T-helper 17 cell (primary cell): ENCODE measurements at regions not wholly inside any gene's neighbourhood (a gene's known extent, or its start where the extent isn't known, plus 50 kb on each side); places are given as distances from the start of the nearest gene placed in this dataset.

Experiments used
- ATAC-seq: fragments of 150-1000 bp; cut with Tn5 transposase; 2 replicates; pipeline ENCODE4 v1.10.0; 2021; ENCODE audit warnings: mild to moderate bottlenecking, moderate library complexity
- DNase-seq, 3 donors: peaks; one replicate each; pipeline versions ENCODE4 v3.0.0 to v3.0.0-alpha.2; 2020 to 2021
- H3K9me3 ChIP-seq: one replicate; pipeline ENCODE4 v1.7.0; 2013; ENCODE audit warnings: low read length, mild to moderate bottlenecking; ENCODE audit not compliant: control insufficient read depth, poor library complexity, severe bottlenecking
- H3K27ac Mint-ChIP-seq: one replicate; pipeline ENCODE4 v1.8.0; 2022; ENCODE audit warnings: mild to moderate bottlenecking, moderate library complexity, mixed read lengths
- H3K27me3 Mint-ChIP-seq: one replicate; pipeline ENCODE4 v1.8.0; 2022; ENCODE audit warnings: mixed read lengths
- H3K36me3 Mint-ChIP-seq: one replicate; pipeline ENCODE4 v1.8.0; 2022; ENCODE audit warnings: low read depth, mixed read lengths
- H3K4me1 Mint-ChIP-seq: one replicate; pipeline ENCODE4 v1.8.0; 2022; ENCODE audit warnings: mild to moderate bottlenecking, mixed read lengths
- H3K4me3 Mint-ChIP-seq: one replicate; pipeline ENCODE4 v1.8.0; 2022; ENCODE audit warnings: mild to moderate bottlenecking, moderate library complexity, mixed read lengths

- H3K9me3 ChIP-seq, result no peaks in the 10 kb centered on the region
- H3K27ac Mint-ChIP-seq, result no peak overlapping the region
- no peak for DNase-seq
- no peak overlapping the region for H3K4me3 Mint-ChIP-seq
- no peak for ATAC-seq
- H3K27me3 Mint-ChIP-seq, result peaks cover 3% of the 10 kb centered on the region
- peaks cover 2% of the 10 kb centered on the region for H3K36me3 Mint-ChIP-seq
- H3K4me1 Mint-ChIP-seq, result peaks cover 4% of the 10 kb centered on the region
Measured at GRCh38 chr2:157995117-157995516, 106.6 kb upstream of the UPP2 start.

- H3K9me3 ChIP-seq, result no peaks in the 10 kb centered on the region
- Mint-ChIP-seq H3K4me1 (peaks cover 5% of the 10 kb centered on the region), H3K4me3 (no peak overlapping the region), H3K27ac (no peak overlapping the region), H3K36me3 (peaks cover 5% of the 10 kb centered on the region), H3K27me3 (peaks cover 16% of the 10 kb centered on the region)
- ATAC-seq, result no peak
- DNase-seq, result no peak
Measured at GRCh38 chr2:157991932-157992331, 109.7 kb upstream of the UPP2 start.

GRCh38 chr2:157990173-157990572 lies 111.5 kb upstream of the UPP2 start:
- Mint-ChIP-seq H3K4me1 (peaks cover 5% of the 10 kb centered on the region), H3K27ac (no peak overlapping the region), H3K36me3 (peaks cover 8% of the 10 kb centered on the region), H3K27me3 (peaks cover 17% of the 10 kb centered on the region), H3K4me3 (no peak overlapping the region)
- H3K9me3 ChIP-seq, result no peaks in the 10 kb centered on the region
- DNase-seq, result no peak
- no peak for ATAC-seq

- Mint-ChIP-seq H3K36me3 (peaks cover 8% of the 10 kb centered on the region), H3K27me3 (peaks cover 21% of the 10 kb centered on the region), H3K4me3 (no peak overlapping the region), H3K27ac (no peak overlapping the region), H3K4me1 (peaks cover 5% of the 10 kb centered on the region)
- DNase-seq (no peak), ATAC-seq (no peak)
- H3K9me3 ChIP-seq, result no peaks in the 10 kb centered on the region
Measured at GRCh38 chr2:157989227-157989626, 112.4 kb upstream of the UPP2 start.

GRCh38 chr2:157986761-157987160 lies 110.6 kb upstream of the ACVR1 start:
- Mint-ChIP-seq H3K27ac (no peak overlapping the region), H3K36me3 (peaks cover 10% of the 10 kb centered on the region), H3K4me3 (no peak overlapping the region), H3K27me3 (peaks cover 21% of the 10 kb centered on the region), H3K4me1 (peaks cover 5% of the 10 kb centered on the region)
- ATAC-seq, result no peak
- H3K9me3 ChIP-seq, result no peaks in the 10 kb centered on the region
- DNase-seq, result no peak

GRCh38 chr2:157984866-157985265 lies 108.7 kb upstream of the ACVR1 start:
- no peaks in the 10 kb centered on the region for H3K4me1 Mint-ChIP-seq
- no peaks in the 10 kb centered on the region for H3K9me3 ChIP-seq
- H3K27ac Mint-ChIP-seq, result no peak overlapping the region
- peaks cover 9% of the 10 kb centered on the region for H3K36me3 Mint-ChIP-seq
- no peak for ATAC-seq
- no peak overlapping the region for H3K4me3 Mint-ChIP-seq
- no peak for DNase-seq
- H3K27me3 Mint-ChIP-seq, result peaks cover 16% of the 10 kb centered on the region

DNA sequence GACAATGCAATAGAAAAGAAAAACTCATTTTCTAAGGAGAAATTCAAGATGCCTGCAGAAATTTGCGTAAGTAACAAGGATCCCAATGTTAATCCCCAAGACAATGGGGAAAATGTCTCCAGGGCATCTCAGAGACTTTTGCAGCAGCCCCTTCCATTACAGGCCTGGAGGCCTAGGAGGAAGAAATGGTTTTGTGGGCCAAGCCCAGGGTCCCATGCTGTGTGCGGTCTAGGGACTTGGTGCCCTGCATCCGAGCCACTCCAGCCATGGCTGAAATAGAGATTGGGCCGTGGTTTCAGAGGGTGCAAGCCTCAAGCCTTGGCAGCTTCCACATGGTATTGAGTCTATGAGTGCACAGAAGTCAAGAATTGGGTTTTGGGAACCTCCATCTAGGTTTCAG lies 103.9 kb upstream of the ACVR1 start:
- Mint-ChIP-seq H3K27me3 (peaks cover 3% of the 10 kb centered on the region), H3K4me3 (no peak overlapping the region)
- no peak for ATAC-seq

DNA sequence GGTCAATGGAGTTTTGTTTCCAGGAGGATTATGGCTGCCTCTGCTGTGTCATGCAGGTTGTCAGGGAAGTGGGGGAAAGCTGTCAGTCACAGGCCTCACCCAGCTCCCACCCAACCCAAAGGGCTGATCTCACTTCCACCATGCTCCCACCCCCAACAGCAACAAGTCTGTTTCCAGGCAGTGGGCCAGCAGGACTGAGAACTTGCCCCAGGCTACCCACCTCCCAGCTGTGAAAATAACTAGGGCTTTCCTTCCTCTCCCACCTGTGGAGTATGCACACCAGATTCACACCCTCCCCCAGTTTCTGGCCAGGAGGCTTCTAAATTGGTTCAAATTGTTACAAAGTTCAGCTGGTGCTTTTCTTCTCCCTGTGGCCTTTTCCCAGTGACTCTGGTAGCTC lies 95.6 kb upstream of the ACVR1 start:
- H3K27ac Mint-ChIP-seq, result no peak overlapping the region
- DNase-seq (no peak), ATAC-seq (no peak)
- H3K9me3 ChIP-seq, result no peaks in the 10 kb centered on the region
- no peaks in the 10 kb centered on the region for H3K4me1 Mint-ChIP-seq
- H3K4me3 Mint-ChIP-seq, result no peak overlapping the region
- H3K27me3 Mint-ChIP-seq, result no peaks in the 10 kb centered on the region
- H3K36me3 Mint-ChIP-seq, result no peaks in the 10 kb centered on the region

More for the DNA sequence above, 103.9 kb upstream of the ACVR1 start:
- H3K9me3 ChIP-seq, result no peaks in the 10 kb centered on the region
- peaks cover 3% of the 10 kb centered on the region for H3K36me3 Mint-ChIP-seq
- no peak overlapping the region for H3K27ac Mint-ChIP-seq
- DNase-seq, result no peak
- no peaks in the 10 kb centered on the region for H3K4me1 Mint-ChIP-seq

DNA sequence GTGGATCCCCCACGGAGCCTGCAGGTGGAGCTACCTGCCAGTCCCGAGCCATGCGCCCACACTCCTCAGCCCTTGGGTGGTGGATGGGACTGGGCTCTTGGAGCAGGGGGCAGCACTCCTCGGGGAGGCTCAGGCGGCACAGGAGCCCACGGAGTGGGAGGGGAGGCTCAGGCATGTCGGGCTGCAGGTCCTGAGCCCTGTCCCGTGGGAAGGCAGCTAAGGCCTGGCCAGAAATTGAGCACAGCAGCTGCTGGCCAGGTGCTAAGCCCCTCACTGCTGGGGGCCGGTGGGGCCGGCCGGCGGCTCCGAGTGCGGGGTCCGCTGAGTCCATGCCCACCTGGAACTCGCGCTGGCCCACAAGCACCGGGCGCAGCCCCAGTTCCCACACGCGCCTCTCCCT lies 91.7 kb upstream of the ACVR1 start:
- no peak overlapping the region for H3K27ac Mint-ChIP-seq
- ATAC-seq, result no peak
- no peak overlapping the region for H3K4me3 Mint-ChIP-seq

GRCh38 chr2:157959249-157959648 lies 83.1 kb upstream of the ACVR1 start:
- no peaks in the 10 kb centered on the region for H3K36me3 Mint-ChIP-seq
- H3K4me3 Mint-ChIP-seq, result no peak overlapping the region
- H3K27me3 Mint-ChIP-seq, result no peaks in the 10 kb centered on the region
- DNase-seq, result no peak
- no peak for ATAC-seq
- no peak overlapping the region for H3K27ac Mint-ChIP-seq
- peaks cover 4% of the 10 kb centered on the region for H3K9me3 ChIP-seq
- H3K4me1 Mint-ChIP-seq, result no peaks in the 10 kb centered on the region

More for the DNA sequence above, 91.7 kb upstream of the ACVR1 start:
- no peaks in the 10 kb centered on the region for H3K27me3 Mint-ChIP-seq
- H3K4me1 Mint-ChIP-seq, result no peaks in the 10 kb centered on the region
- H3K9me3 ChIP-seq, result no peaks in the 10 kb centered on the region
- no peaks in the 10 kb centered on the region for H3K36me3 Mint-ChIP-seq
- no peak for DNase-seq

- H3K27ac Mint-ChIP-seq, result no peak overlapping the region
- H3K4me3 Mint-ChIP-seq, result no peak overlapping the region
- H3K9me3 ChIP-seq, result peaks cover 4% of the 10 kb centered on the region
- no peak for ATAC-seq
- H3K27me3 Mint-ChIP-seq, result no peaks in the 10 kb centered on the region
- no peaks in the 10 kb centered on the region for H3K4me1 Mint-ChIP-seq
- no peaks in the 10 kb centered on the region for H3K36me3 Mint-ChIP-seq
- no peak for DNase-seq
Measured at GRCh38 chr2:157957596-157957995, 81.5 kb upstream of the ACVR1 start.

DNA sequence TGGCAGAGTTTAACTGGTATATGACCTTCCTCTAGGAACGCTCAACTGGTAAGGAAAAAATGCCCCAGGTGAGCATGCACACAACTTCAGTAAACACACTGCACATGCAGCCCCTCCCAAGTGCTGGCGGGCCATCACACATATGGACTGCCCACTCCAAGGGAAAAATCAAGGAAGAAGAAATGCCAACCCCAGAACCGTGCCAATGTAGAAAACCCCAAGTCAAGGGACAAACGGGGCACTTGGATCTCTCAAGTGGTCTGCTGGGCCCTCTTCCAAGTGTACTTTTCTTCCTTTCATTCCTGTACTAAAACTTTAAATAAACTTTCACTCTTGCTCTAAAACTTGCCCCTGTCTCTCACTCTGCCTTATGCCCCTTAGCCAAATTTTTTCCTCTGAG lies 76.4 kb upstream of the ACVR1 start:
- H3K36me3 Mint-ChIP-seq, result no peaks in the 10 kb centered on the region
- DNase-seq, result no peak
- peaks cover 5% of the 10 kb centered on the region for H3K27me3 Mint-ChIP-seq
- H3K4me3 Mint-ChIP-seq, result no peak overlapping the region
- ATAC-seq, result no peak
- peaks cover 4% of the 10 kb centered on the region for H3K9me3 ChIP-seq
- no peak overlapping the region for H3K27ac Mint-ChIP-seq
- H3K4me1 Mint-ChIP-seq, result peaks cover 5% of the 10 kb centered on the region

- peaks cover 5% of the 10 kb centered on the region for H3K27me3 Mint-ChIP-seq
- no peak for DNase-seq
- H3K27ac Mint-ChIP-seq, result no peak overlapping the region
- ATAC-seq, result no peak
- peaks cover 5% of the 10 kb centered on the region for H3K4me1 Mint-ChIP-seq
- H3K9me3 ChIP-seq, result no peaks in the 10 kb centered on the region
- H3K4me3 Mint-ChIP-seq, result no peak overlapping the region
- H3K36me3 Mint-ChIP-seq, result no peaks in the 10 kb centered on the region
Measured at GRCh38 chr2:157948856-157949255, 72.7 kb upstream of the ACVR1 start.

DNA sequence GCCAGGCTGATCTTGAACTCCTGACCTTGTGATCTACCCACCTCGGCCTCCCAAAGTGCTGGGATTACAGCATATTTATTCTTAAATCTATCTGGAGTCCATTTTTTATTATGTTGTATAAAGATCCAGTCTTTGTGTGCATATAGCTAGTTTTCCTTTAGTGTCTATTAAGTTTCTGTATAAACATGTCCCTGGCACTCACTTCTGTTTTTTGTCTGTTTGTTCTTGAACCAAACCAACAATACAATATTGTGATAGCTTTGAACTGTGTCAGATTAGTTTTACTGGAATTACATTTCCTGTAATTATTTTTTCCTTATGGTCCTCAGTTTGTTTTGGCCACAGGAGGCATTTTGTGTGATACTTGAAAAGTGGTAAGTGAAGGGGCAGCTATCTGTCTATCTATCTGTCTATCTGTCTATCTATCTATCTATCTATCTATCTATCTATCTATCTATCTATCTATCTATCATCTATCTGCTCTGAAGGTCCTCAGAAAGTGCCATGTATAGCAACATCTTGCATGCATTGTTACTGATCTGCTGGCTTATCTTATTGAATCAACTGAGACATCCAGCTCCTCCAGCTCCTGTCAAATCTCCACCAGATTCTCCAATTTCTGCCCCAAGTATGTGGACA lies 70.9 kb upstream of the ACVR1 start:
- Mint-ChIP-seq H3K4me3 (no peak overlapping the region), H3K4me1 (peaks cover 5% of the 10 kb centered on the region), H3K27me3 (peaks cover 5% of the 10 kb centered on the region), H3K27ac (no peak overlapping the region), H3K36me3 (no peaks in the 10 kb centered on the region)
- H3K9me3 ChIP-seq, result no peaks in the 10 kb centered on the region
- DNase-seq, result no peak
- no peak for ATAC-seq
